Fibroblast of pulmonary artery (primary cell): ENCODE measurements at regions not wholly inside any gene's neighbourhood (a gene's known extent, or its start where the extent isn't known, plus 50 kb on each side); places are given as distances from the start of the nearest gene placed in this dataset.

ENCODE experiments used
- DNase-seq: peaks from one replicate; pipeline ENCODE4 v3.0.0-alpha.2; 2010; ENCODE audit warnings: low read depth
- H3K4me3 ChIP-seq: replicated peaks from 2 replicates; pipeline ENCODE4 v1.5.1; 2011; ENCODE audit warnings: low read depth, mild to moderate bottlenecking, control low read depth, low read length, moderate library complexity
- TF ChIP-seq, protein P1 (sequence below): IDR thresholded peaks from 2 replicates; pipeline ENCODE4 v1.5.1; 2011; ENCODE audit warnings: mild to moderate bottlenecking, control low read depth, low read length, inconsistent platforms; ENCODE audit errors: missing control alignments

DNA sequence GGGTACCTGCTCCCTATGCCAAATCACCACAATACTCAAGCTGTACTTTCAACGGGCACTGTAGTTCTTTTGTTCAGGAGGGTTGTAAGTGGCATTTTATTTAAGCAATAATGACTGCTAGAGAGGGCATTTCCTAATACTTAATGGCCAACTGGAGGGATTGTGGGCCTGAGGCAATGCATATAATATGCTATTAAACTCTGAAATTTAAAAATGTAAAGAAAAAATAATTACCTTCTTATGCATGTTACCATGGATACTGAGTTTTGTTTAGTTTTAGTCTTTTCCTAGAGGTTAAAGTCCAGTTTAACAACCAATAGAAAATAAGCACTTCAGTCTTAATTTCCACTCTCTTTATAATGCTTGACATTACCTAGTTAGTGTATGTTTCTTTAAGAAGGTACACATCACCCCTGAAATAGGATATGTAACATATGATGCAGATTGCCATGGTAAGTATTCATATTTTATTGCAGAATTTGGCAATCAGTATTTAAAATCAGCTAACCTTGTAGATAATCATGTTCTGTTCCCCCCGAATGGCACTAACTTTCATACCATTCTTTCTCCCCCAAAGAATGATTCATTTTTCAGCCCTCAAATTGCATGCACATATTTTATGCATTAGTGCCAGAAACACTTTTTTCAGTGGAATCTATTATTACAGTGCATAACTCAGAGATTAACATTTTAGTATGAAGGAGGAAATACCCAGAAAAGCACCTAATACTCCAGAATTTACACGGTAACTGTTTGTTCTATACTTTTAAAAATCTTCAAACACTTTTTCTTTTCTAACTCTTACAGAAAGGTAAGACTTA, 90.3 kb upstream of the ZNF438 start:
- no peak for DNase-seq
- TF ChIP-seq, protein P1, sequence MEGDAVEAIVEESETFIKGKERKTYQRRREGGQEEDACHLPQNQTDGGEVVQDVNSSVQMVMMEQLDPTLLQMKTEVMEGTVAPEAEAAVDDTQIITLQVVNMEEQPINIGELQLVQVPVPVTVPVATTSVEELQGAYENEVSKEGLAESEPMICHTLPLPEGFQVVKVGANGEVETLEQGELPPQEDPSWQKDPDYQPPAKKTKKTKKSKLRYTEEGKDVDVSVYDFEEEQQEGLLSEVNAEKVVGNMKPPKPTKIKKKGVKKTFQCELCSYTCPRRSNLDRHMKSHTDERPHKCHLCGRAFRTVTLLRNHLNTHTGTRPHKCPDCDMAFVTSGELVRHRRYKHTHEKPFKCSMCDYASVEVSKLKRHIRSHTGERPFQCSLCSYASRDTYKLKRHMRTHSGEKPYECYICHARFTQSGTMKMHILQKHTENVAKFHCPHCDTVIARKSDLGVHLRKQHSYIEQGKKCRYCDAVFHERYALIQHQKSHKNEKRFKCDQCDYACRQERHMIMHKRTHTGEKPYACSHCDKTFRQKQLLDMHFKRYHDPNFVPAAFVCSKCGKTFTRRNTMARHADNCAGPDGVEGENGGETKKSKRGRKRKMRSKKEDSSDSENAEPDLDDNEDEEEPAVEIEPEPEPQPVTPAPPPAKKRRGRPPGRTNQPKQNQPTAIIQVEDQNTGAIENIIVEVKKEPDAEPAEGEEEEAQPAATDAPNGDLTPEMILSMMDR: no peak
- no peak overlapping the region for H3K4me3 ChIP-seq

DNA sequence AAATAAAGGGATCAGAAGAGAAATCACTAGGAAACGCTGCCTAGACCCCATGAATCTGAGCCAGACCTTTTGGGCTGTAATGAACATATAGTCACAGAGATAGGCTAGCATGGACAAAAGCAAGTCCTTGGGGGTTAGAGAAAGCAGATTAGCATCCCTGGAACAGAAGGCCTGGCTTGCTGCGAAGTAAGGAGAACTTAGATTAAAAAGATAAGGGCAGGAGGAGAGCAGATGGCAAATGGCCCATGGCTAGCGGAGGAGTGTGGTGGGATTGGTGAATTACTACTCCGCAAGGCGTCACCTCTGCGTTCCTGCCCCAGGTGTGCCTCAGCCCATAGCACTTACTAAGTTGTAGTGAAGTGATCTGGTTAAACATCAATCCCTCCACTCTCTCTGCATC, 92.3 kb upstream of the ZNF438 start:
- TF ChIP-seq, protein P1: no peak
- no peak for DNase-seq
- no peak overlapping the region for H3K4me3 ChIP-seq

DNA sequence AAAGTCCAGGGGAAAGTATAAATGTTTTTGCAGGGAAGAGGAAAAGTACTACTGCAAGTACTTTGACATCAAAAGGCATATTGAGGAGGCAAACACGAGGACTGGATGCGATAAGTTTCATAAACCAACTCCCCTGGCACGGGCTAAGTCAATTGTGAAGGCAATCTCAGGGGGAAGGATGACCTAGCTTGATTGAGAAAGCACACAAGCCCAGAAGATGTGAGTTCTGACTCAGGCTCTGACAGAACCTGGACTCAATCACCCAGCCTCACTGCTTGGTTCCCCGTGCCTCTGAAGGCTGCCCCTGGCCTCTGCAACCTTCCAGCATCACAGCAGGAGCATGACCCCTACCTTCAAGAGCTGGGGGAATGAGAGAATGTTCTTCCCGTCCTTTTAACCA, 93.2 kb upstream of the ZNF438 start:
- TF ChIP-seq, protein P1: no peak
- peak; percentile 42 for DNase-seq
- no peak overlapping the region for H3K4me3 ChIP-seq

DNA sequence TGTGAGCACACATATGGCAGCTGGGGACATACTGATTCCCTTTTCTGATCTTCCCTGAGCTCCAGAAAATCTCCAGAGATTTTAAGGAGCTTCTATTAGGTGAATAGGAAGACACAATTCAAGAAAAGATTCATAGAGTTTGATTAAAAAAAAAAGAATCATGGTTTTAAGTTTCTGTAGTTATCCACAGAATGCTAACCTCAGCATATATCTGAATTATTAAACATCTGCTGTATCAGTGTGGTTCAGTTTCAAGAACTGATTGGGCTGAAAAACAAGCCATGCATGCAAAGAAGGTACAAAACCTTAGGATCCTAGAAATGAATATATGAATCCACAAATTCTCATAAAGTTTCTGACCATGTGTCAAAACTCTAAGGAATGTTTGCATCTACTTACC, 94.1 kb upstream of the ZNF438 start:
- DNase-seq: no peak
- TF ChIP-seq, protein P1: no peak
- H3K4me3 ChIP-seq: no peak overlapping the region

DNA sequence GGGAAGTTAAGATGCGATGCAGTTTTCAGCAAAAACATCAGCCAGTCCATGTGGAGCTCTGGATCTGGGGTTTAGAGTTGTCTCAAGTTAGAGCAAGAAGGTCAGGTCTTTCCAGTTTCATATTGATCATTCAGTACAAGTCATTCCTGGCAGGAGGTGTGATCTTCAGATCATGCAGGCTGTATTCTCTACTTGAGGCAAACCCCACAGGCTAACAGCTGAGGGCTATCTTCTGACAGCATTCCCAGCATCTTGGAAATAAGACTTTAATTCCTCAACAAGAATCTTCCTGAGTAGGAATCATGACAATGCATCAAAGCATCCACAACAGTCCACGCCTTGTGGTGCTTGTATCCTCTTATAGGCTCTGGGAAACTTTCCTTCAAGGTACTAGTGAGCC, 94.9 kb upstream of the ZNF438 start:
- no peak overlapping the region for H3K4me3 ChIP-seq
- DNase-seq: no peak
- TF ChIP-seq, protein P1: no peak

DNA sequence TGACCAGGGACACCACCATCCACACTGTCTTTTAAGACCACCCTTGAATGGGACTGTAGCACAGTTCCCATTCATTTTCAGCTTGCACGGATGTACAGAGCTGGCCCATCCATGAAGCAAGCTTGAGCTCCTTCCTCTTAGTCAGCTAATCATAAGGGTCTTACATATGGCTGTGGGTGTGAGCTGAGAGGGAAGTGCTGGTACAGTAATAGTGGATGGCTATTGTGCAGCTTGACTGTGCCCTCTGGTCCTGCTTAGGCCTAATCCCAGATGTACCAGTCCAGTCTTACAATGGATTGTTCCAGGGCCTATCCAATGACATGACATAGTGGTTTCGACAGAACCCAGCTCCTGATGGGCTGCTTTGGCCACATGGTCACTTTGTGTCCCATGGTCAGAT, 96.9 kb upstream of the ZNF438 start:
- no peak for DNase-seq
- TF ChIP-seq, protein P1: no peak
- H3K4me3 ChIP-seq: no peak overlapping the region

DNA sequence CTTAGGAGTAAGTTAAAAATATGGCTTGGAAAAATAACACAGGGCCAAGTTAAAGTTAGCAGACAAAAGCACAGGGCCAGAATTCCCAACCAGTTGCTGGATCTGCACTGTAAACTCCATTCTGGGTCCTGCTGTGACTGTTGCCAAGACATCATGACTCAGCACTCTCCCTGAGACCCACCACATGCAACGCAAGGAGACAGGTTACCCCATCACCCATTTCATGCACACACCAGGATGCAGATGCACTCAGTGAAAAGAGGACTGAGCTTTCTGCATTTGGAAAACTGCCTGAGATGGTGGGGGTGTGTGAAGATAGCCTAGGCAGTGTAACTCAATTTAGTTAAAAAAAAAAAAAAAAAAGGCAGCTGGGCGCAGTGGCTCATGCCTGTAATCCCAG, 97.6 kb upstream of the ZNF438 start:
- TF ChIP-seq, protein P1: no peak
- peak; percentile 97 for DNase-seq

More for the DNA sequence above, 97.6 kb upstream of the ZNF438 start:
- no peak overlapping the region for H3K4me3 ChIP-seq
